Esophagus muscularis mucosa (tissue), 4 donors: ENCODE measurements at regions not wholly inside any gene's neighbourhood (a gene's known extent, or its start where the extent isn't known, plus 50 kb on each side); places are given as distances from the start of the nearest gene placed in this dataset.

Experiments
- DNase-seq: peaks from one replicate; pipeline ENCODE4 v3.0.0-alpha.2; 2017; ENCODE audit errors: extremely low spot score
- H3K27ac ChIP-seq, 4 donors: fragments of 200-600 bp; sonication (generic); replicated peaks in 1 of 4; 1 replicate in 3 of 4; 2 replicates in 1 of 4; pipeline ENCODE4 v1.5.1; 2016 to 2019; ENCODE audit warnings: mild to moderate bottlenecking in 1 of 4
- H3K27me3 ChIP-seq, 4 donors: fragments of 200-600 bp; sonication (generic); one replicate each; pipeline versions ENCODE4 v1.5.1 to v1.6.0; 2016 to 2019
- H3K36me3 ChIP-seq, 4 donors: fragments of 200-600 bp; sonication (generic); one replicate each; pipeline ENCODE4 v1.5.1; 2016 to 2019
- H3K4me1 ChIP-seq, 4 donors: fragments of 200-600 bp; sonication (generic); one replicate each; pipeline ENCODE4 v1.5.1; 2016 to 2019
- H3K4me3 ChIP-seq, 4 donors: fragments of 200-600 bp; sonication (generic); 1 replicate in 2 of 4; 2 replicates in 2 of 4; pipeline ENCODE4 v1.5.1; 2016 to 2019; ENCODE audit warnings: mild to moderate bottlenecking in 4 of 4, moderate library complexity in 1 of 4
- H3K9me3 ChIP-seq, 4 donors: fragments of 200-600 bp; sonication (generic); 1 replicate in 3 of 4; 2 replicates in 1 of 4; pipeline ENCODE4 v1.5.1; 2016 to 2019
- EP300 ChIP-seq: sonication (generic); formaldehyde crosslinking; IDR thresholded peaks from one replicate; pipeline ENCODE4 v1.6.1; 2017; ENCODE audit warnings: antibody characterized with exemption
- POLR2A ChIP-seq: fragments of 450-650 bp; IDR thresholded peaks from one replicate; pipeline ENCODE4 v1.6.1; 2017; ENCODE audit warnings: antibody characterized with exemption, moderate library complexity, mild to moderate bottlenecking, low read depth
- POLR2AphosphoS5 ChIP-seq, 2 donors: sonication (generic); formaldehyde crosslinking; IDR thresholded peaks; one replicate each; pipeline ENCODE4 v1.6.1; 2017; ENCODE audit warnings: antibody characterized with exemption in 2 of 2
- WGBS: methylation state at CpG from one replicate; pipeline ENCODE4 v1.1.5; 2018; 5-methylcytosine and 5-hydroxymethylcytosine counted together
- intact Hi-C: fragments of 100-400 bp; cut with DNase I; formaldehyde crosslinking; loops from one replicate; pipeline ENCODE4 v1.15.1; 2023
- TF ChIP-seq, protein P1 (sequence below), 3 experiments: fragments of 200-600 bp in 2 of 3; fragments of 450-650 bp in 1 of 3; sonication (generic) in 2 of 3; IDR thresholded peaks; one replicate each; pipeline ENCODE4 v1.5.1; 2017 to 2019; ENCODE audit warnings: antibody characterized with exemption in 3 of 3, mild to moderate bottlenecking in 2 of 3, moderate library complexity in 1 of 3

DNA sequence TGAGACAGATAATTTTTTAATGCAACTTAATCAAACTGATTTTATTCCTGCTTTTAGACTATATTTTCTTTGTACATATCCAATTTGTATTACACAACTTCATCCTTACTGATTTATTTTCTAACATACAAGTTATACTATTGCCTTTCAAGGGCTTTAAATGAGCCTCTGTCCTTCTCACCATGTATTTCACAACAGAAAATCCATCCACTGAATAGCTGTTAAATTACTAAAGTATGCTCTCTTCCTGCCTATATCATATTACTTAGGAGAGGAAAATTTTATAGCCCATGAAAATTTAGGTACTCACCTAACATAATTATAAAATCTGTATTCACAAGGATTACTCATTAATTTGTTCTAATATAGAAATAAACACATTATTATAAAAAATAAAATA is 528.6 kb downstream of the ANKRD50 start:
- Histone ChIP-seq H3K36me3 (no peaks in the 10 kb centered on the region), H3K4me1 (peaks cover 0 to 6% (median 3%) of the 10 kb centered on the region in 4 donors), H3K27me3 (no peaks in the 10 kb centered on the region), H3K27ac (no peak overlapping the region), H3K9me3 (no peaks in the 10 kb centered on the region), H3K4me3 (no peak overlapping the region)
- intact Hi-C loops = no loop called here
- DNase-seq = no peak
- TF ChIP-seq, protein P1, sequence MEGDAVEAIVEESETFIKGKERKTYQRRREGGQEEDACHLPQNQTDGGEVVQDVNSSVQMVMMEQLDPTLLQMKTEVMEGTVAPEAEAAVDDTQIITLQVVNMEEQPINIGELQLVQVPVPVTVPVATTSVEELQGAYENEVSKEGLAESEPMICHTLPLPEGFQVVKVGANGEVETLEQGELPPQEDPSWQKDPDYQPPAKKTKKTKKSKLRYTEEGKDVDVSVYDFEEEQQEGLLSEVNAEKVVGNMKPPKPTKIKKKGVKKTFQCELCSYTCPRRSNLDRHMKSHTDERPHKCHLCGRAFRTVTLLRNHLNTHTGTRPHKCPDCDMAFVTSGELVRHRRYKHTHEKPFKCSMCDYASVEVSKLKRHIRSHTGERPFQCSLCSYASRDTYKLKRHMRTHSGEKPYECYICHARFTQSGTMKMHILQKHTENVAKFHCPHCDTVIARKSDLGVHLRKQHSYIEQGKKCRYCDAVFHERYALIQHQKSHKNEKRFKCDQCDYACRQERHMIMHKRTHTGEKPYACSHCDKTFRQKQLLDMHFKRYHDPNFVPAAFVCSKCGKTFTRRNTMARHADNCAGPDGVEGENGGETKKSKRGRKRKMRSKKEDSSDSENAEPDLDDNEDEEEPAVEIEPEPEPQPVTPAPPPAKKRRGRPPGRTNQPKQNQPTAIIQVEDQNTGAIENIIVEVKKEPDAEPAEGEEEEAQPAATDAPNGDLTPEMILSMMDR (IDR thresholded peaks at IDR 0.05) = no peak
- TF ChIP-seq POLR2A (no peak), POLR2AphosphoS5 (IDR thresholded peaks at IDR 0.05) (no peak), EP300 (no peak)

- DNase-seq = no peak
- intact Hi-C loops = no loop called here
- Histone ChIP-seq H3K9me3 (no peaks in the 10 kb centered on the region), H3K27me3 (no peaks in the 10 kb centered on the region), H3K36me3 (no peaks in the 10 kb centered on the region), H3K4me3 (no peak overlapping the region), H3K27ac (no peak overlapping the region), H3K4me1 (peaks cover 0 to 15% (median 11%) of the 10 kb centered on the region in 4 donors)
- WGBS = 77% methylated on average over 1 of the region's 1 CpG
- TF ChIP-seq POLR2A = no peak
Observed at GRCh38 chr4:124184792-124185191, 527.7 kb downstream of the ANKRD50 start.

DNA sequence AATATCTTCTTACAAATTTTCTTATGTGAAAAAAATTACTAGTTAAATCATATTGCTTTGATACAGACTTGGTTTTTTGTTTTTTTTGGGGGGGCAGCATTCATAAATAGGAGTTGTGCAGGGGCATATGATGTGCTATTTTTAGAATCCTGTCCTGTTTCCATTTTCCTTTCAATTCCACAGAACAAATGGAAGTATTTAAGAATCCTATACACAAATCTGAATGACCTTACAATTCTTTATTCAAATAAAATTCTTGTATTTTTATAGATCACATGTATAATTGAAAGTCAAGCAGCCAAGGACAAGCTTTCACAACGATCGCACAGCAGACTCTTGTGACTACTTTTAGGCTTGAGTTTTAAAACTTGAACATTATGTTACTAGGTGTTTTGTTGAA is 523.9 kb downstream of the ANKRD50 start:
- no peaks in the 10 kb centered on the region for H3K36me3 ChIP-seq
- peaks cover 0 to 24% (median 18%) of the 10 kb centered on the region in 4 donors for H3K4me1 ChIP-seq
- H3K27me3 ChIP-seq = no peaks in the 10 kb centered on the region
- DNase-seq = no peak
- 54% methylated on average over 2 of the region's 2 CpGs for WGBS
- TF ChIP-seq POLR2AphosphoS5 (IDR thresholded peaks at IDR 0.05) (no peak), EP300 (no peak)
- TF ChIP-seq, protein P1 (IDR thresholded peaks at IDR 0.05) = no peak
- H3K27ac ChIP-seq = no peak overlapping the region
- intact Hi-C loops = no loop called here
- no peak overlapping the region for H3K4me3 ChIP-seq
- H3K9me3 ChIP-seq = peaks cover 0 to 13% (median 3%) of the 10 kb centered on the region in 4 donors

- no peak overlapping the region for H3K4me3 ChIP-seq
- H3K36me3 ChIP-seq = no peaks in the 10 kb centered on the region
- DNase-seq = no peak
- intact Hi-C loops = no loop called here
- 29% methylated on average over 1 of the region's 1 CpG for WGBS
- H3K27me3 ChIP-seq = no peaks in the 10 kb centered on the region
- TF ChIP-seq EP300 (no peak), POLR2AphosphoS5 (IDR thresholded peaks at IDR 0.05) (no peak)
- TF ChIP-seq, protein P1 (IDR thresholded peaks at IDR 0.05) = no peak
- peaks cover 0 to 13% (median 3%) of the 10 kb centered on the region in 4 donors for H3K9me3 ChIP-seq
- H3K4me1 ChIP-seq = peaks cover 0 to 24% (median 18%) of the 10 kb centered on the region in 4 donors
- no peak overlapping the region for H3K27ac ChIP-seq
Observed at GRCh38 chr4:124189545-124189944, 523.0 kb downstream of the ANKRD50 start.

DNA sequence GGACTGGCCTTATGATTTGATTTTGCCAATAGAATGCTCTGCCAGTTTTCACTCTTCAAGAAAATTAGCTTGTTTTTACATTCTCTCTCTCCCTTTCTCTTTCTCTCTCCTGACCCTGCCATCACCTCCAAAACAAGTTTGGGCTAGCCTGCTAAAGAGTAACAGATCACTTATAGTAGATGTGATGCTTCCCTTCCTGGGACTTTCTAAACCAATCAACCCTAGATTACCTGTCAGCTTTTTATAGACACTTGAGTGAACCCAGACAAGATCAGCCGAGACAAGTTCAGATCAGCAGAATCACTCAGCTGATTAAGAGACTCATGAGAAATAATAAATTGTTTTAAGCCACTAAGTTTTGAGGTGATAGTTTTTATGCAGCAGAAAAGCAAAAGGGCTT is 521.2 kb downstream of the ANKRD50 start:
- Histone ChIP-seq H3K27ac (no peak overlapping the region), H3K4me3 (no peak overlapping the region), H3K4me1 (peaks cover 0 to 24% (median 18%) of the 10 kb centered on the region in 4 donors), H3K36me3 (no peaks in the 10 kb centered on the region), H3K9me3 (peaks cover 0 to 13% (median 3%) of the 10 kb centered on the region in 4 donors), H3K27me3 (no peaks in the 10 kb centered on the region)
- no peak for DNase-seq
- 88% methylated on average over 1 of the region's 1 CpG for WGBS
- TF ChIP-seq POLR2AphosphoS5 (IDR thresholded peaks at IDR 0.05) (no peak), POLR2A (no peak), EP300 (no peak)
- TF ChIP-seq, protein P1 (IDR thresholded peaks at IDR 0.05) = no peak
- intact Hi-C loops = no loop called here
